HepG2 (cell line): ENCODE measurements at regions not wholly inside any gene's neighbourhood (a gene's known extent, or its start where the extent isn't known, plus 50 kb on each side); places are given as distances from the start of the nearest gene placed in this dataset.

Source experiments
- ATAC-seq: fragments of 200-7000 bp; cut with Tn5 transposase; 3 replicates; pipeline ENCODE4 v1.9.1; 2020; ENCODE audit warnings: mild to moderate bottlenecking, moderate library complexity
- BruUV-seq: library from RNA; stranded (reverse); fragments of 400-500 nt; replicated peaks from 2 replicates; lab custom pipeline; 2021; lab: Mats Ljungman, UMichigan
- CTCF ChIA-PET: fragments of 300-600 bp; formaldehyde crosslinking; extraction: SDS; loops from one replicate; lab custom pipeline; 2021; ENCODE audit warnings: low total read pairs, inconsistent platforms, low intra/inter-chr PET ratio; lab: Yijun Ruan, JAX
- POLR2A ChIA-PET: fragments of 350-600 bp; sonication (Branson Sonifier 250); formaldehyde crosslinking; loops from one replicate; lab custom pipeline; 2020; ENCODE audit warnings: antibody characterized with exemption, inconsistent platforms; lab: Yijun Ruan, JAX
- DNase-seq: peaks from one replicate; pipeline ENCODE4 v3.0.0-alpha.2; 2015; ENCODE audit warnings: low spot score
- FAIRE-seq: peaks from 3 replicates; lab custom pipeline; 2011; peaks lifted over from hg19 to GRCh38; lab: Jason Lieb, UNC
- H2AFZ ChIP-seq: one replicate; pipeline ENCODE4 v1.6.1; 2011; ENCODE audit warnings: low read length, inconsistent platforms
- H3K27ac ChIP-seq: fragments of 300-600 bp; 3 replicates; pipeline ENCODE4 v1.8.0; 2011; ENCODE audit warnings: mixed run types, mild to moderate bottlenecking, mixed read lengths, low read length, inconsistent platforms; ENCODE audit not compliant: insufficient read depth; ENCODE audit errors: extremely low read length
- H3K27me3 ChIP-seq, 2 experiments: fragments of 200-600 bp in 1 of 2; 2 replicates in 1 of 2; 3 replicates in 1 of 2; pipeline versions ENCODE4 v1.6.0 to v1.8.0; 2011; ENCODE audit warnings: low read length in 2 of 2, mild to moderate bottlenecking in 2 of 2, moderate library complexity in 2 of 2, inconsistent platforms in 1 of 2; ENCODE audit not compliant: insufficient read depth in 2 of 2, control insufficient read depth in 1 of 2
- H3K36me3 ChIP-seq, 2 experiments: fragments of 200-600 bp in 1 of 2; replicated peaks in 1 of 2; 2 replicates in 1 of 2; 3 replicates in 1 of 2; pipeline versions ENCODE4 v1.5.1 to v1.8.0; 2011; ENCODE audit warnings: low read length in 2 of 2, inconsistent platforms in 1 of 2; ENCODE audit not compliant: insufficient read depth in 2 of 2, control insufficient read depth in 1 of 2
- H3K4me1 ChIP-seq: 2 replicates; pipeline ENCODE4 v1.5.1; 2012; ENCODE audit warnings: low read length, inconsistent platforms; ENCODE audit not compliant: insufficient read depth
- H3K4me2 ChIP-seq: 2 replicates; pipeline ENCODE4 v1.6.0; 2011; ENCODE audit warnings: low read depth, low read length, inconsistent platforms
- H3K4me3 ChIP-seq, 3 experiments: fragments of 200-600 bp in 1 of 3; sonication (generic), shearing (Covaris generic) in 1 of 3; replicated peaks in 1 of 3; 2 replicates each; pipeline ENCODE4 v1.5.1; 2011 to 2016; ENCODE audit warnings: low read length in 3 of 3, inconsistent platforms in 2 of 3, low read depth in 2 of 3, mild to moderate bottlenecking in 2 of 3, control low read depth in 1 of 3, mixed read lengths in 1 of 3; ENCODE audit not compliant: insufficient read depth in 1 of 3
- H3K79me2 ChIP-seq: one replicate; pipeline ENCODE4 v1.6.1; 2011; ENCODE audit warnings: low read length, inconsistent platforms; ENCODE audit not compliant: insufficient read depth
- H3K9ac ChIP-seq: 2 replicates; pipeline ENCODE4 v1.6.0; 2011; ENCODE audit warnings: mild to moderate bottlenecking, low read depth, low read length, inconsistent platforms; ENCODE audit not compliant: insufficient read depth
- H3K9me3 ChIP-seq: 2 replicates; pipeline ENCODE4 v1.5.1; 2012; ENCODE audit warnings: mild to moderate bottlenecking, low read length
- H4K20me1 ChIP-seq: 2 replicates; pipeline ENCODE4 v1.6.0; 2011; ENCODE audit warnings: inconsistent platforms, mild to moderate bottlenecking, low read length, moderate library complexity; ENCODE audit not compliant: insufficient read depth
- AGO2 ChIP-seq: fragments of 200-400 bp; formaldehyde crosslinking; optimal IDR thresholded peaks from 2 replicates; pipeline ENCODE3; 2017; ENCODE audit warnings: mild to moderate bottlenecking, low read depth, low read length, moderate library complexity
- FOXP4 ChIP-seq: sonication (generic); formaldehyde crosslinking; IDR thresholded peaks from 2 replicates; pipeline ENCODE4 v1.4.0; 2020; ENCODE audit warnings: missing genetic modification reagents
- GTF2F1 ChIP-seq: fragments of 150-350 bp; IDR thresholded peaks from 2 replicates; pipeline ENCODE4 v1.6.1; 2014; ENCODE audit warnings: low read length
- JUNB ChIP-seq: sonication (generic); formaldehyde crosslinking; IDR thresholded peaks from 2 replicates; pipeline ENCODE4 v1.8.0; 2022; ENCODE audit warnings: missing genetic modification reagents, mild to moderate bottlenecking, borderline replicate concordance
- MAFG ChIP-seq: sonication (generic); formaldehyde crosslinking; IDR thresholded peaks from 2 replicates; pipeline ENCODE4 v1.5.1; 2020; ENCODE audit warnings: mild to moderate bottlenecking, missing genetic modification reagents
- RFX5 ChIP-seq: IDR thresholded peaks from 2 replicates; pipeline ENCODE4 v1.6.1; 2011; ENCODE audit warnings: low read depth, low read length, improper control_type of control experiment
- SCMH1 ChIP-seq: sonication (generic); formaldehyde crosslinking; IDR thresholded peaks from 2 replicates; pipeline ENCODE4 v1.9.0; 2021; ENCODE audit warnings: missing genetic modification reagents, mild to moderate bottlenecking, borderline replicate concordance
- SIN3B ChIP-seq: fragments of 150-350 bp; IDR thresholded peaks from 2 replicates; pipeline ENCODE4 v1.6.1; 2014; ENCODE audit warnings: low read length
- SIX4 ChIP-seq: sonication (generic); formaldehyde crosslinking; IDR thresholded peaks from 2 replicates; pipeline ENCODE4 v1.4.0; 2020; ENCODE audit warnings: missing genetic modification reagents
- SP2 ChIP-seq: sonication (generic); formaldehyde crosslinking; IDR thresholded peaks from 2 replicates; pipeline ENCODE4 v1.5.1; 2020; ENCODE audit warnings: mild to moderate bottlenecking, missing genetic modification reagents
- TMF1 ChIP-seq: sonication (generic); formaldehyde crosslinking; IDR thresholded peaks from 2 replicates; pipeline ENCODE4 v1.8.1; 2022; ENCODE audit warnings: low read depth, missing genetic modification reagents
- U2AF1 ChIP-seq: fragments of 200-400 bp; formaldehyde crosslinking; optimal IDR thresholded peaks from 2 replicates; pipeline ENCODE3; 2017; ENCODE audit warnings: mild to moderate bottlenecking, low read depth, low read length
- ZBTB37 ChIP-seq: sonication (generic); formaldehyde crosslinking; IDR thresholded peaks from 2 replicates; pipeline ENCODE4 v1.4.0; 2020; ENCODE audit warnings: mild to moderate bottlenecking, missing genetic modification reagents
- ZBTB39 ChIP-seq: sonication (generic); formaldehyde crosslinking; IDR thresholded peaks from 2 replicates; pipeline ENCODE4 v1.5.0; 2020; ENCODE audit warnings: missing genetic modification reagents
- ZFP82 ChIP-seq: sonication (generic); formaldehyde crosslinking; IDR thresholded peaks from 2 replicates; pipeline ENCODE4 v1.5.1; 2020; ENCODE audit warnings: mild to moderate bottlenecking, missing genetic modification reagents, borderline replicate concordance
- ZNF431 ChIP-seq: sonication (generic); formaldehyde crosslinking; IDR thresholded peaks from 2 replicates; pipeline ENCODE4 v1.9.0; 2022; ENCODE audit warnings: missing genetic modification reagents, low read depth, mild to moderate bottlenecking, borderline replicate concordance
- ZNF691 ChIP-seq: sonication (generic); formaldehyde crosslinking; IDR thresholded peaks from 2 replicates; pipeline ENCODE4 v1.4.0; 2020; ENCODE audit warnings: missing genetic modification reagents, low read depth, mild to moderate bottlenecking, borderline replicate concordance
- ZNF740 ChIP-seq: sonication (generic); formaldehyde crosslinking; IDR thresholded peaks from 2 replicates; pipeline ENCODE4 v1.4.0; 2020; ENCODE audit warnings: missing genetic modification reagents
- ZNF839 ChIP-seq: sonication (generic); formaldehyde crosslinking; IDR thresholded peaks from 2 replicates; pipeline ENCODE4 v1.4.0; 2020; ENCODE audit warnings: missing genetic modification reagents, mild to moderate bottlenecking, borderline replicate concordance
- WGBS: methylation state at CpG from one replicate; pipeline ENCODE4 v1.1.6; 2017; ENCODE audit warnings: low lambda C conversion rate; 5-methylcytosine and 5-hydroxymethylcytosine counted together
- in situ Hi-C: cut with HindIII; loops from 2 replicates; pipeline ENCODE4 v1.10.0; 2017; ENCODE audit warnings: low pct_unique_long_range_greater_than_20kb; ENCODE audit not compliant: extremely low pct_ligation_motif_present
- intact Hi-C: fragments of 100-400 bp; cut with micrococcal nuclease; formaldehyde crosslinking; loops from one replicate; pipeline ENCODE4 v1.10.0; 2022; ENCODE audit not compliant: unreplicated experiment

- TF ChIP-seq U2AF1 (no peak), SP2 (CRISPR knock-in tag) (no peak), FOXP4 (CRISPR knock-in tag) (no peak), AGO2 (no peak)
These were observed 363.0 kb downstream of the MID1IP1 start (continued) for GRCh38 chrX:39164212-39164611.

GRCh38 chrX:39165185-39165584 lies 363.9 kb downstream of the MID1IP1 start:
- H3K79me2 ChIP-seq, result no peaks in the 10 kb centered on the region
- no peaks in the 10 kb centered on the region for H3K4me1 ChIP-seq
- no peak overlapping the region for H3K4me2 ChIP-seq
- H3K36me3 ChIP-seq, result no peaks in the 10 kb centered on the region
- no peak overlapping the region for H3K27ac ChIP-seq
- no peak overlapping the region for H3K4me3 ChIP-seq
- DNase-seq (no peak), FAIRE-seq (no peak), ATAC-seq (no peak)
- BruUV-seq, result no TSS peak
- TF ChIP-seq ZNF740 (no peak), RFX5 (no peak), SIN3B (no peak), ZNF431 (CRISPR knock-in tag) (no peak), SIX4 (no peak), ZFP82 (CRISPR knock-in tag) (no peak), JUNB (CRISPR knock-in tag) (no peak), ZNF839 (CRISPR knock-in tag) (no peak), GTF2F1 (no peak), MAFG (CRISPR knock-in tag) (no peak), ZBTB39 (CRISPR knock-in tag) (no peak), SCMH1 (CRISPR knock-in tag) (no peak), ZNF691 (no peak), ZBTB37 (CRISPR knock-in tag) (no peak), TMF1 (CRISPR knock-in tag) (no peak)
- 0% methylated on average over 1 of the region's 1 CpG for WGBS
- in situ Hi-C loops, result no loop called here
- no peaks in the 10 kb centered on the region for H4K20me1 ChIP-seq
- no peaks in the 10 kb centered on the region for H3K9me3 ChIP-seq
- intact Hi-C loops, result no loop called here
- ChIA-PET POLR2A (no interaction called here), CTCF (no interaction called here)
- no peak overlapping the region for H2AFZ ChIP-seq
- no peak overlapping the region for H3K9ac ChIP-seq
- H3K27me3 ChIP-seq, result no peaks in the 10 kb centered on the region
